Trophoblast cell (in vitro differentiated cells and primary cell): ENCODE measurements at regions not wholly inside any gene's neighbourhood (a gene's known extent, or its start where the extent isn't known, plus 50 kb on each side); places are given as distances from the start of the nearest gene placed in this dataset.

ENCODE experiments used
- DNase-seq, 2 donors: peaks; one replicate each; pipeline ENCODE4 v3.0.0-alpha.2; 2016
- H2AFZ ChIP-seq: 2 replicates; pipeline ENCODE4 v1.6.1; 2013; ENCODE audit warnings: low read length, moderate library complexity, mild to moderate bottlenecking; ENCODE audit not compliant: insufficient read depth, poor library complexity
- H2AK5ac ChIP-seq: 2 replicates; pipeline ENCODE4 v1.6.1; 2013; ENCODE audit warnings: mild to moderate bottlenecking, low read length
- H2BK120ac ChIP-seq: 2 replicates; pipeline ENCODE4 v1.6.1; 2013; ENCODE audit warnings: low read length, mild to moderate bottlenecking, moderate library complexity; ENCODE audit not compliant: insufficient read depth, poor library complexity
- H2BK12ac ChIP-seq: 2 replicates; pipeline ENCODE4 v1.6.1; 2013; ENCODE audit warnings: mild to moderate bottlenecking, low read length, moderate library complexity
- H2BK5ac ChIP-seq: 2 replicates; pipeline ENCODE4 v1.6.1; 2013; ENCODE audit warnings: low read length, low read depth, moderate library complexity, mild to moderate bottlenecking; ENCODE audit not compliant: poor library complexity
- H3K14ac ChIP-seq: 2 replicates; pipeline ENCODE4 v1.6.1; 2013; ENCODE audit warnings: mild to moderate bottlenecking, low read length
- H3K18ac ChIP-seq: 2 replicates; pipeline ENCODE4 v1.6.1; 2013; ENCODE audit warnings: mild to moderate bottlenecking, low read length
- H3K23ac ChIP-seq: 2 replicates; pipeline ENCODE4 v1.6.1; 2013; ENCODE audit warnings: low read length
- H3K27ac ChIP-seq: 2 replicates; pipeline ENCODE4 v1.5.1; 2013; ENCODE audit warnings: low read depth, mild to moderate bottlenecking, inconsistent platforms, low read length, moderate library complexity
- H3K27me3 ChIP-seq: 2 replicates; pipeline ENCODE4 v1.6.1; 2013; ENCODE audit warnings: inconsistent platforms, mild to moderate bottlenecking, low read length, moderate library complexity; ENCODE audit not compliant: insufficient read depth
- H3K36me3 ChIP-seq, 2 experiments: 1 replicate in 1 of 2; 2 replicates in 1 of 2; pipeline ENCODE4 v1.6.1; 2013; ENCODE audit warnings: low read length in 2 of 2, mild to moderate bottlenecking in 2 of 2, moderate library complexity in 1 of 2; ENCODE audit not compliant: insufficient read depth in 2 of 2, control insufficient read depth in 1 of 2
- H3K4ac ChIP-seq: 2 replicates; pipeline ENCODE4 v1.6.1; 2013; ENCODE audit warnings: low read depth, mild to moderate bottlenecking, low read length, moderate library complexity
- H3K4me1 ChIP-seq, 2 experiments: 1 replicate in 1 of 2; 2 replicates in 1 of 2; pipeline ENCODE4 v1.6.1; 2013; ENCODE audit warnings: low read length in 2 of 2, mild to moderate bottlenecking in 2 of 2, moderate library complexity in 1 of 2; ENCODE audit not compliant: insufficient read depth in 2 of 2, control insufficient read depth in 1 of 2
- H3K4me2 ChIP-seq: 2 replicates; pipeline ENCODE4 v1.6.1; 2013; ENCODE audit warnings: inconsistent platforms, mild to moderate bottlenecking, low read length, moderate library complexity
- H3K4me3 ChIP-seq: 2 replicates; pipeline ENCODE4 v1.5.1; 2013; ENCODE audit warnings: mild to moderate bottlenecking, low read depth, low read length, inconsistent platforms
- H3K79me1 ChIP-seq: one replicate; pipeline ENCODE4 v1.6.1; 2013; ENCODE audit warnings: low read length
- H3K79me2 ChIP-seq: 2 replicates; pipeline ENCODE4 v1.6.1; 2013; ENCODE audit warnings: low read length, mild to moderate bottlenecking; ENCODE audit not compliant: control insufficient read depth, insufficient read depth, poor library complexity
- H3K9ac ChIP-seq: 2 replicates; pipeline ENCODE4 v1.6.1; 2013; ENCODE audit warnings: mild to moderate bottlenecking, low read length
- H3K9me3 ChIP-seq: 2 replicates; pipeline ENCODE4 v1.6.1; 2013; ENCODE audit warnings: low read depth, mild to moderate bottlenecking, control low read depth, inconsistent platforms, low read length; ENCODE audit not compliant: insufficient read depth
- H4K12ac ChIP-seq: 2 replicates; pipeline ENCODE4 v1.6.1; 2013; ENCODE audit warnings: low read depth, mild to moderate bottlenecking, low read length, moderate library complexity
- H4K8ac ChIP-seq: 2 replicates; pipeline ENCODE4 v1.6.1; 2013; ENCODE audit warnings: low read depth, mild to moderate bottlenecking, low read length, moderate library complexity
- H4K91ac ChIP-seq: one replicate; pipeline ENCODE4 v1.6.1; 2013; ENCODE audit warnings: low read depth, mild to moderate bottlenecking, low read length, moderate library complexity
- WGBS: extraction: QIAGEN DNeasy Blood & Tissue Kit; methylation state at CpG from one replicate; pipeline ENCODE4 v1.1.7; 2013; ENCODE audit warnings: missing lambda C conversion rate; ENCODE audit not compliant: insufficient read length, insufficient coverage; ENCODE audit errors: extremely low coverage; 5-methylcytosine and 5-hydroxymethylcytosine counted together

DNA sequence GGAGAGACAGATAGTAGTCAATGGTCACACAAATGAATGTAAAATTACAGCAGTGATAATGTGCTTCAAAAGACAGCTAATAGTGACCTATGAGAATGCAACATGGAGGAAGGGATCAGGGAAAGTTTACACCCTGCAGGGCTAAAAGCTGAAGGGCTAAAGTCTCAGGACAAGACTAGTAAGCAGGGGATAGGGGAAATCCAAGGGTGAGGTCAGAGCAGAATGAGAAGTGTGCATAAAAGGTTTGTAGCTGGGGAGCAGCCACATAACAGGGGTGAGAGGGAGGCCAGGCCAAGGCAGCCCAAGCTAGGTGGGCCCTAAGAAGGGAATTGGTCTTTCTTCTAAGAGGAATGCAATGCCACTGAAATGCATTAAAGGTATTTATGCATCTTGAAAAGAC is 746.3 kb downstream of the SATB2 start:
- H3K9ac ChIP-seq: peak overlapping the region; percentile 40
- no peak overlapping the region for H2AK5ac ChIP-seq
- H3K14ac ChIP-seq: no peak overlapping the region
- H3K4me3 ChIP-seq: no peak overlapping the region
- H3K9me3 ChIP-seq: no peaks in the 10 kb centered on the region
- no peak overlapping the region for H2BK120ac ChIP-seq
- no peak overlapping the region for H4K91ac ChIP-seq
- H3K27me3 ChIP-seq: no peaks in the 10 kb centered on the region
- no peak overlapping the region for H3K4me2 ChIP-seq
- no peak overlapping the region for H2AFZ ChIP-seq
- H3K79me1 ChIP-seq: no peaks in the 10 kb centered on the region
- H3K23ac ChIP-seq: no peak overlapping the region
- H4K8ac ChIP-seq: no peak overlapping the region
- no peak overlapping the region for H2BK5ac ChIP-seq
- H2BK12ac ChIP-seq: no peak overlapping the region
- no peak overlapping the region for H4K12ac ChIP-seq
- H3K4ac ChIP-seq: no peak overlapping the region
- H3K36me3 ChIP-seq: no peaks in the 10 kb centered on the region
- H3K27ac ChIP-seq: no peak overlapping the region
- no peak overlapping the region for H3K18ac ChIP-seq
- DNase-seq: no peak
- no peaks in the 10 kb centered on the region for H3K79me2 ChIP-seq
- H3K4me1 ChIP-seq: no peaks in the 10 kb centered on the region

DNA sequence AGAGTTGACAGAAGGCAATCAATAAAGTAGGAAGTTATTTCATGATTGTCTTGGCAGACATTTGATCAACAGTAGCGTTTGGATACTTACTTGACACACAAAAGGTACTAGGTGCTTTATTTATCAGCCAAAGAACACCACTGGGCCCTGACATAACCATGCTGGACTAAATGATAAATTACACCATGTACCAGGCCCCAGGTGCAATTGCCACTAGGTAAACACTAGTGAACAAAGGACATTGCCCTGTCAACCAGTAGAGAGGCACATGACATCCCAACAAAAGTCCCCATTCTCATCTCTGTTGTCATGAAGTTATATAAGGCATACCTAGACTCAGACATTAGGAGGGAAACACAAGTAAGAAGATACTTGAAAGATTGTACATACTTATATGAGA is 747.2 kb downstream of the SATB2 start:
- Histone ChIP-seq H3K36me3 (no peaks in the 10 kb centered on the region), H2BK12ac (no peak overlapping the region), H3K79me1 (no peaks in the 10 kb centered on the region), H2BK120ac (no peak overlapping the region), H3K4ac (no peak overlapping the region), H3K4me2 (no peak overlapping the region), H3K23ac (no peak overlapping the region), H3K27ac (no peak overlapping the region), H2AK5ac (no peak overlapping the region), H3K9me3 (no peaks in the 10 kb centered on the region), H3K18ac (no peak overlapping the region), H4K8ac (no peak overlapping the region), H3K79me2 (no peaks in the 10 kb centered on the region), H3K27me3 (no peaks in the 10 kb centered on the region), H2AFZ (no peak overlapping the region), H4K91ac (no peak overlapping the region), H4K12ac (no peak overlapping the region), H3K4me3 (no peak overlapping the region), H2BK5ac (no peak overlapping the region), H3K14ac (no peak overlapping the region), H3K4me1 (no peaks in the 10 kb centered on the region), H3K9ac (no peak overlapping the region)
- DNase-seq: no peak
- no CpG with 5 or more reads among the region's 1 CpG for WGBS

DNA sequence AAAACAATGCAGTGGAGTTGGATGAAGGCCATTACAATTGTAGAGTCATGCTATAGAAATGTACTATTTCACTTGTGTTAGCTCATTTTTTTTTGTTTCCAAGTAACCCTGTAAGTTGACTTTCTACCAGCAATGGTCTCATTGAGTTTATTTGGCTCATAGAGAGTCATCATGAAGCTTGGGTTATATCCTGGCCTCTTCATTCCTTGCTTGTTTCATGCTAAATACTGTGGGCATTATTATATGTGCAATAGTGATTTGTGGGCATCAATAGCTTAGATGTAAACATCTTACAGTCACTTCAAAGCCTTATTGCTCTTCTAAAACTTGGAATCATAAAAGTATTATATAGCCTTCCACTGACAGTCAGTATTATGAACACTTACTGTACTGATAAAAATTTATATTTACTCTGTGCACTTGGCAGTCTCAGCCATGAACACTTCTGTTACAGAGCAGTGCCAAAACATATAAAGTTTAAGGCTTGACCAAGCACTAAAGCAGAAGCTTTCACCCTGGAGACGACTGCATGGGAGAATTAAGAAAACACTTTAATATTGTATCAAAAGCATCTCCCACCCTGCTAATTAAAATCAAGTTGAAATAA is 751.2 kb downstream of the SATB2 start:
- Histone ChIP-seq H3K9me3 (no peaks in the 10 kb centered on the region), H3K9ac (no peak overlapping the region), H4K12ac (no peak overlapping the region), H3K4ac (no peak overlapping the region), H2AFZ (no peak overlapping the region), H4K91ac (no peak overlapping the region), H3K27ac (no peak overlapping the region), H3K4me1 (no peaks in the 10 kb centered on the region), H3K23ac (no peak overlapping the region), H2BK120ac (no peak overlapping the region), H2BK12ac (no peak overlapping the region), H2BK5ac (no peak overlapping the region), H3K14ac (no peak overlapping the region), H3K79me1 (no peaks in the 10 kb centered on the region), H3K79me2 (no peaks in the 10 kb centered on the region), H3K36me3 (no peaks in the 10 kb centered on the region), H2AK5ac (no peak overlapping the region), H3K4me3 (no peak overlapping the region), H3K4me2 (no peak overlapping the region), H3K18ac (no peak overlapping the region), H3K27me3 (no peaks in the 10 kb centered on the region), H4K8ac (no peak overlapping the region)
- DNase-seq: no peak
- no CpG with 5 or more reads among the region's 1 CpG for WGBS

DNA sequence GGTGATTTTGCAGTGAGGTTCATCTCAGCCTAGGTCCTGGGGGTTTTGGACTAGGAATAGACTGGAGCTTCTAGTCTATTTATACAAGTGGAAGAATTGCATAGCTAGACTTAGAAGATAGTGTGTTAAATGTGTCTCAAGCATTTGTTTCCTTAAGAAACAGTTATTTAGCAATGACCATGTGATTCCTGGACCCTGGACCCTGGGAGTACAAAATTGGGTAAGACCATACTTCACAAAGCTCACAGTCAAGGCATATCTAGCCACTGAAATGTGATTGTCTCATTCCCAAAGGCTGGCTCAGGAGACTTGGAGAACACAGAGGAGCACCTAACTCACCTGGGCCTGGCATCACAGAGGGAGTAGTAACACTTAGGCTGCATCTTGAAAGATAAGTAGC is 754.5 kb downstream of the SATB2 start:
- no peak overlapping the region for H3K4me2 ChIP-seq
- no peaks in the 10 kb centered on the region for H3K27me3 ChIP-seq
- no peak overlapping the region for H2AK5ac ChIP-seq
- no peak overlapping the region for H3K4ac ChIP-seq
- H3K27ac ChIP-seq: no peak overlapping the region
- H3K14ac ChIP-seq: no peak overlapping the region
- H3K9me3 ChIP-seq: no peaks in the 10 kb centered on the region
- no peak overlapping the region for H4K8ac ChIP-seq
- H4K12ac ChIP-seq: no peak overlapping the region
- no peak overlapping the region for H3K9ac ChIP-seq
- no peak overlapping the region for H2BK5ac ChIP-seq
- no peak overlapping the region for H3K4me3 ChIP-seq
- no peak overlapping the region for H2BK120ac ChIP-seq
- H3K79me2 ChIP-seq: no peaks in the 10 kb centered on the region
- DNase-seq: no peak
- H3K79me1 ChIP-seq: no peaks in the 10 kb centered on the region
- H2AFZ ChIP-seq: no peak overlapping the region
- H3K4me1 ChIP-seq: no peaks in the 10 kb centered on the region
- no peak overlapping the region for H4K91ac ChIP-seq
- no peak overlapping the region for H3K23ac ChIP-seq
- H2BK12ac ChIP-seq: no peak overlapping the region
- no peaks in the 10 kb centered on the region for H3K36me3 ChIP-seq
- H3K18ac ChIP-seq: no peak overlapping the region
